ENCODE measurements at regions not wholly inside any gene's neighbourhood (a gene's known extent, or its start where the extent isn't known, plus 50 kb on each side); places are given as distances from the start of the nearest gene placed in this dataset.
"Not testable (repeated sequence)": the region's sequence is repeated elsewhere in the genome, so short reads cannot be mapped to it uniquely, and the experiment has no call there.

GRCh38 chr9:84519413-84519812 lies 150.1 kb upstream of the NTRK2 start:
- H3K4me3 ChIP-seq (replicated peaks; ENCODE audit: low read depth, low read length): no peak overlapping the region
- TF ChIP-seq, protein P1, sequence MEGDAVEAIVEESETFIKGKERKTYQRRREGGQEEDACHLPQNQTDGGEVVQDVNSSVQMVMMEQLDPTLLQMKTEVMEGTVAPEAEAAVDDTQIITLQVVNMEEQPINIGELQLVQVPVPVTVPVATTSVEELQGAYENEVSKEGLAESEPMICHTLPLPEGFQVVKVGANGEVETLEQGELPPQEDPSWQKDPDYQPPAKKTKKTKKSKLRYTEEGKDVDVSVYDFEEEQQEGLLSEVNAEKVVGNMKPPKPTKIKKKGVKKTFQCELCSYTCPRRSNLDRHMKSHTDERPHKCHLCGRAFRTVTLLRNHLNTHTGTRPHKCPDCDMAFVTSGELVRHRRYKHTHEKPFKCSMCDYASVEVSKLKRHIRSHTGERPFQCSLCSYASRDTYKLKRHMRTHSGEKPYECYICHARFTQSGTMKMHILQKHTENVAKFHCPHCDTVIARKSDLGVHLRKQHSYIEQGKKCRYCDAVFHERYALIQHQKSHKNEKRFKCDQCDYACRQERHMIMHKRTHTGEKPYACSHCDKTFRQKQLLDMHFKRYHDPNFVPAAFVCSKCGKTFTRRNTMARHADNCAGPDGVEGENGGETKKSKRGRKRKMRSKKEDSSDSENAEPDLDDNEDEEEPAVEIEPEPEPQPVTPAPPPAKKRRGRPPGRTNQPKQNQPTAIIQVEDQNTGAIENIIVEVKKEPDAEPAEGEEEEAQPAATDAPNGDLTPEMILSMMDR (IDR thresholded peaks at IDR 0.05; ENCODE audit: low read length, missing control alignments): no peak
- no peak for DNase-seq (ENCODE audit: low read depth)

- no peak for DNase-seq (ENCODE audit: low read depth)
- TF ChIP-seq, protein P1 (IDR thresholded peaks at IDR 0.05; ENCODE audit: low read length, missing control alignments): no peak
- H3K4me3 ChIP-seq (replicated peaks; ENCODE audit: low read depth, low read length): no peak overlapping the region
Observed at GRCh38 chr9:84521208-84521607, 148.3 kb upstream of the NTRK2 start.

DNA sequence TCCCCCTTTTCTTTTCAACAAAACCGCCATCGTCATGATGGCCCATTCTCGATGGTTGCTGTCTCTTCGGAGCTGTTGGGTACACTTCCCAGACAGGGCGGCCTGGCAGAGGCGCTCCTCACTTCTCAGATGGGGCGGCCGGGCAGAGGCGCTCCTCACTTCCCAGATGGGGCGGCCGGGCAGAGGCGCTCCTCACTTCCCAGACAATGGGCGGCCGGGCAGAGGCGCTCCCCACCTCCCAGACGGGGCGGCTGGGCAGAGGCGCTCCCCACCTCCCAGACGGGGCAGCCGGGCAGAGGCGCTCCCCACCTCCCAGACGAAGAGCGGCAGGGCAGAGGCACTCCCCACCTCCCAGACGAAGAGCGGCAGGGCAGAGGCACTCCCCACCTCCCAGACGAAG lies 143.3 kb upstream of the NTRK2 start:
- DNase-seq (ENCODE audit: low read depth); H3K4me3 ChIP-seq (replicated peaks; ENCODE audit: low read depth, low read length): not testable (repeated sequence)

DNA sequence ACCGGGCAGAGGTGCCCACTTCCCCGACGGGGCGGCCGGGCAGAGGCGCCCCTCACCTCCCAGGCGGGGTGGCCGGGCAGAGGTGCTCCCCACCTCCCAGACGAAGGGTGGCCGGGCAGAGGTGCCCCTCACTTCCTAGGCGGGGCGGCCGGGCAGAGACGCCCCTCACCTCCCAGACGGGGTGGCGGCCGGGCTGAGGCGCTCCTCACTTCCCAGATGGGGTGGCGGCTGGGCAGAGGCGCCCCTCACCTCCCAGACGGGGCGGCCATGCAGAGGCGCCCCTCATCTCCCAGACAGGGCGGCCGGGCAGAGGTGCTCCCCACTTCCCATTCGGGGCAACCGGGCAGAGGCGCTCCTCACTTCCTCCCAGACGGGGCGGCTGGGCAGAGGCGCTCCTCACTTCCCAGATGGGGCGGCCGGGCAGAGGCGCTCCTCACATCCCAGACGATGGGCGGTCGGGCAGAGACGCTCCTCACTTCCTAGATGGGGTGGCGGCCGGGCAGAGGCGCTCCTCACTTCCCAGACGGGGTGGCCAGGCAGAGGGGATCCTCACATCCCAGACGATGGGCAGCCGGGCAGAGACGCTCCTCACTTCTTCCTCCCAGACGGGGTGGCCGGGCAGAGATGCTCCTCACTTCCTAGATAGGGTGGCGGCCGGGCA lies 142.3 kb upstream of the NTRK2 start:
- not testable (repeated sequence) for H3K4me3 ChIP-seq (replicated peaks; ENCODE audit: low read depth, low read length); DNase-seq (ENCODE audit: low read depth)

- not testable (repeated sequence) for H3K4me3 ChIP-seq (replicated peaks; ENCODE audit: low read depth, low read length); DNase-seq (ENCODE audit: low read depth)
Observed at GRCh38 chr9:84535973-84536372, 133.6 kb upstream of the NTRK2 start.

DNA sequence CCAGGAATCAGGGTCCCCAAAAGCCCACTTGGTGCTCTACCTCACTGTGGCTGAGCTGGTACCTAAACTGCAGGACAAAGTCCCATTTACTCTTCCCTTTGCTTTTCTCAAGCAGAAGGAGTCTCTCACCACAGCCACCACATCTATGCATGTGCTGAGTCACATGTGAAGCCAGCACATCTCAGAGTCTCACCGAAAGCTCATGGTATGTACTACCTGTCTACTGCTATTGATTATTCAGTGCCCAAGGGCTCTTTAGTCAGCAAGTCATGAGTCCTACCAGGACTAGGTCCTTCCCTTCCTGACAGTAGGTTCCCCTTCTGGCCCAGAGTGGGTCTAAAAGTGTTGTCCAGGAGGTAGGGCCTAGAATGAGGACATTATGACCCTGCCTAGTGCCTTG lies 130.7 kb upstream of the NTRK2 start:
- DNase-seq (ENCODE audit: low read depth): no peak
- TF ChIP-seq, protein P1 (IDR thresholded peaks at IDR 0.05; ENCODE audit: low read length, missing control alignments): no peak
- H3K4me3 ChIP-seq (replicated peaks; ENCODE audit: low read depth, low read length): no peak overlapping the region

- TF ChIP-seq, protein P1 (IDR thresholded peaks at IDR 0.05; ENCODE audit: low read length, missing control alignments): no peak
- DNase-seq (ENCODE audit: low read depth): no peak
- no peak overlapping the region for H3K4me3 ChIP-seq (replicated peaks; ENCODE audit: low read depth, low read length)
Observed at GRCh38 chr9:84542554-84542953, 127.0 kb upstream of the NTRK2 start.

DNA sequence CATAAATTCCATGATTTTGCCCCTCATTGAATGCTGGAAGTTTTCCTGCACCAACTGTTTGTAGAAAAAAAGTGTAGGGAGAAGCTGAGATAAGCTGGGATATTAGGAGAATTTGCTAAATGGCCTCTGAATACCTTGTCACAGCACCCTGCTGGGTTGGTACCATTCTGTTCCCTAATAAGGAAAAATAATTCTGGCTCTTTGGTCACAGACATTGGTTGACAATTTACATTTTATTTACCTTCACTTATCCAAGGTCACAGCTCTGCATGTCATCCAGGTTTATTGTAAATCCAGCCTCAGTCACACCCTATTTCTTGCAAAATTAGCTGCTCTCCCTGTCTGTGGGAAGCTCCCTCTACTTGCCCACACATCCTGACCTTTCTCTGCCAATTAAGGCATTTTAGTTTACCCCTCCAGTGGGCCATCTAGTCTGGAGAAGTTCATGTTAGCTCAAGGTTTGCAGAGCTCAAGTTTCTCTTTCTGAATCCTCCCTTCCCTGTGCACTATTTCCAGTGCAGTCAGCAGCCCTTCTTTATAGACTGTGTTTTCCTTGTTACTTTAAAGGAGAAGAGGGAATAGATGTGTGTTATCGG lies 115.4 kb upstream of the NTRK2 start:
- TF ChIP-seq, protein P1 (IDR thresholded peaks at IDR 0.05; ENCODE audit: low read length, missing control alignments): no peak
- no peak overlapping the region for H3K4me3 ChIP-seq (replicated peaks; ENCODE audit: low read depth, low read length)
- no peak for DNase-seq (ENCODE audit: low read depth)
